ENCODE measurements at regions not wholly inside any gene's neighbourhood (a gene's known extent, or its start where the extent isn't known, plus 50 kb on each side); places are given as distances from the start of the nearest gene placed in this dataset.

DNA sequence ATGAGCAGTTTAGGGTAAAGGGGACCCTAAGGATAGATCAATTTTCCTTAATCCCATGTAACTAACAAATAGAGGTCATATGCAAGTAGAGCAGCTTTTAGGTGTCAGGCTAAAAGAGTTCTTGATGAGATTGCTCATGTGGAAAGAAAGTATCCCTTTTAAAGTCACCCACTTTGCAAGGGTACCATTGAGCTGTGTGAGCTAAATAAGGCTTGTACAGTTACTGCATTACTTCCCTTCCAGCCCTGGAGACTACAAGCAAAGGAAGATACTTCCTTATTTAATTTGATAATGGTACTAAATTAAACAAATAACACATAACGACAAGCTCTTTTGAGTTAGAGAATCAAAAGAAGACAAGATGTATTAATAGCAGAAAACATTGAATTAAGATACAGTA, 191.7 kb downstream of the TMX1 start:
- DNase-seq: no peak
- in situ Hi-C loops (cut with HindIII; ENCODE audit: low pct_ligation_motif_present, low pct_unique_long_range_greater_than_20kb, low sequenced_read_pairs): no loop called here

DNA sequence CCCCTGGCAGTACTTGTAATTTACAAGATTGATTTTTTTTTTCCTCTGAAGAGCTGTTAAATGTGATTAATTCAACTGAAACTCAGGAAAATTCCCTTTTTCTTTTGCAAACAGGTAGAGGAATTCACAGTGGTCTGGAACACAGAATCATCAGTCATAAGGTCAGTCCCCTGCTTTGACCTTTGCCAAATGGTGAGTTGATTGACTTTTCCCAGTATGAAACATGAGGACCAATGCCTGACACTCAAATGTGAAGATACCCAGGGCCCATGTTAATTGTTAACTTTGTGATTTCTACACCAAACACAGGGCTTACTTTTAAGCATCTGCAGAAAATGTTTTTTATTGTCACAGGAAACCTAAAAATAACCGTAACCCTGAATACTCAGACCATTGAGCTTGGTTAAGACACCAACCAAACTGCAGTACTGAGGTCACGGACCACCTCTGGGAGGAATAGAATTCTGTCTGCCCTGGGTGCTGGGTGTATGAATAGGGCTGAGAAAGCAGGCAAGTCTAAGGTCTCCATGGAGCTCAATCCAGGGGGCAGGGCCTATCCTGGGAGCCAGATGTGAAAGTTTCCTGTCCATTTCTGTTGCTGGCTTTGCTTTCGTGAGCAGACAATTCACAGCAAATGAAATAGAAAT, 192.4 kb downstream of the TMX1 start:
- in situ Hi-C loops (cut with HindIII; ENCODE audit: low pct_ligation_motif_present, low pct_unique_long_range_greater_than_20kb, low sequenced_read_pairs): no loop called here
- no peak for DNase-seq

DNA sequence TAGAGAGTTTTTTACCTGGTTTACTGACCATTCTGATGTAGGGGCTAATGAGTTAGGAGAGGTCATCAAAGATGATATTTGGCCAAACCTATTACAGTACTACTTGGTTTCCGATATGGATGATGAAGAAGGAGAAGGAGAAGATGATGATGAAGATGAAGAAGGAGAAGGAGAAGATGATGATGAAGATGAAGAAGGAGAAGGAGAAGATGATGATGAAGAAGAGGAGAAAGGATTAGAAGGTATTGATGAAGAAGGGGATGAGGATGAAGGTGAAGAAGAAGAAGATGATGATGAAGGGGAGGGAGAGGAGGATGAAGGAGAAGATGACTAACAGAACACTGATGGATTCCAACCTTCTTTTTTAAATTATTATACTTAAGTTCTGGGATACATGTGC, 196.6 kb downstream of the TMX1 start:
- in situ Hi-C loops (cut with HindIII; ENCODE audit: low pct_ligation_motif_present, low pct_unique_long_range_greater_than_20kb, low sequenced_read_pairs): no loop called here
- DNase-seq: no peak

DNA sequence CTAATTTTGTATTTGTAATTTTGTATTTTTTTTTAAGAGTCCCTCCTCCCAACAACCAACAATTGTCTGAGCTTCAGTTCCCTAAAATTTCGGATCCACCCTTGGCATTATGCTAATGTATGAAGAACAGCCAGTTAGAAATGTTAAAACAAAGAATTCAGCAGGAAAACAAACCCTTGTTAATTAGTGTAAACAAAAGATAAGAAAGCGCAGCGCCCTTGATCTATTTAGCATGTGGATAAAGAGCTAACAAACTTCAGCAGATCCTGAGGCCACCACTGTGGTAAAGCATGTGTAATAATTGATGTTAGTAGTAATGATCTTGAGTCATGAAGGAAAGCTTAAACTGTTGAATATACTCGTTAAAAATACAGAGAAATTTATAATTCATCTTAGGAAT, 199.8 kb downstream of the TMX1 start:
- no peak for DNase-seq
- in situ Hi-C loops (cut with HindIII; ENCODE audit: low pct_ligation_motif_present, low pct_unique_long_range_greater_than_20kb, low sequenced_read_pairs): no loop called here

DNA sequence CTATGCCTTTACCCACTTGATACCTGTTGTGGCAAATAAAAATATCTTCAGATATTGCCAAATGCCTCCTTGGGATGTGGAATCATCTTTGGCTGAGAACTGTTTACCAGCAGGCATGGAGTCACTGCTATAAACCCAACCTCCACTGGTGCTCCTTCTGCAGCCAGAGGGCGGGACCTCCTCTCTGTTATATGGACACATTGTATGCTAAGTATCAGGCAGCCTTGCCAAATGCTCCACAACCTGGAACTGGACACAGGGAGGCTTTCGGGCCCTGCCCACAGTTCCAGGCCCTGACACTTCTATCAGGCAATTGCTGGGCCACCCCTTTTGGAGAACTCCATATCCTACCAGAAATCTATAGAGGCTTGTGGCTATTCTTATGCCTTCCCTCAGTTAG, 201.0 kb downstream of the TMX1 start:
- peak; percentile 22 for DNase-seq
- in situ Hi-C loops (cut with HindIII; ENCODE audit: low pct_ligation_motif_present, low pct_unique_long_range_greater_than_20kb, low sequenced_read_pairs): no loop called here

DNA sequence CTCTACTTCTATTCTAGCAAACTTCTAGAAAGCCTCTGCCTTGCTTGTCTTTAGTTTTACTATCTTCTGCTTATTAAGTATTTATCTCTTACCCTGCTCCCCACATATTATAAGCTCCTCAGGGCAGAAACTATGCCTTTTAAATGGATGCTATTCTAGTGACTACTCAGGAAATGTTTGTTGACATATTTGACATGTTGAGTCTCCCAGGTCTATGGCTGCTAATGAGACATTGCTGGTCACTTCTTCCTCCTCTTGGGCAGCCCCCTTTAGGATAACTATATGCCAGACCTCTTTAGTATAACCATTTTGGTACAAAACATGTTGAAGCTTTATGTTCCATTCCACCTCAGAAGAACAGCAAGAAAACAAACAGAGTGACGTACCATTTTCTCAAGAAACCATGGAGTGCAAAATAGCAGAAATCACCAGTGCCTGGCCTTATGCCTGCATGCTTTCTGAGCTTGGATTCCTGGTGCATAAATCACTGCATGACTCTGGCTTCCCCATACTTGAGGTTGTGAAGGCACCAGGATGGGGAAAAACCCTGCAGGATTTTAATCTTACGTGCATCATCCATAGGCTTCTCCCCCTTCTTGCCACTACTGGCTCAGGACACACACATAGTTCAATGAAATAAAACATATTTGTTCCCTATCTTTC, 202.6 kb downstream of the TMX1 start:
- in situ Hi-C loops (cut with HindIII; ENCODE audit: low pct_ligation_motif_present, low pct_unique_long_range_greater_than_20kb, low sequenced_read_pairs): no loop called here
- peak; percentile 93 for DNase-seq

DNA sequence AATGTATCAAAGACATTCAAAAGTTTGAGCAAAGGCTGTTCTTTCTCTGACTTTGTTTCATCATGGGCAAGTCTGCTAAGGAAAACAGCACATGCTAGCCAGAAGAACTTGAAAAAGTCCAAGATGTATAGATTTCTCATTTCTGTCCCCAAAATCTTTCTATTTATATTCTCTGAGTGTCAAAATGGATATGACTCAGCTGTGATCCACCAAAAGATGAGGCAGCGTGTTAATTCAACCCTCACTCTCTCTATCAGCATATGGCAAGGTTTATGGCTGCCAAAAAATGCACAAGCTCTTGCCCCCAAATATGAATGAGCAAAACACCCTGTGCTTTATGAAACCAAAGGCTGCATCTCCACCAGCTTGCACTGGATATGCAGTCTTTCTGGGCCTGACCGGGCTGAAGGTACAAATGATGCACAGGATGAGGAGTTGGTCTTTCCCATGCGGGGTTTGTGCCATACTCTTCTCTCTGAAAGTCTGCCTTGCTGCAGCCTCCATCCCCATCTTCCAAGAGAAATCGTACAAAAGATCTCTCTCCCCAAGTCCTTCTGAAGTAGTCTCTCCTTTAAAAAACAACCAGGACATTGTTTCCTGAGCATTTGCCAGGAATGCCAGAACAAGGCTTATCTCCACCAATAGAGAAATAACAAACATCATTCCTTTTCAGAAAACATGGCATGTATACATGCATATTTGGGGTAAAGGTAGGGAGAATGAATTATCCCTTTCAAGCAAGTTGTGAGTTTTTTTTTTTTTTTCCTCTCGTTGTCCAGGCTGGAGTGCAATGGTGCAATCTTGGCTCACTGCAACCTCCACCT, 203.4 kb downstream of the TMX1 start:
- in situ Hi-C loops (cut with HindIII; ENCODE audit: low pct_ligation_motif_present, low pct_unique_long_range_greater_than_20kb, low sequenced_read_pairs): no loop called here
- no peak for DNase-seq

DNA sequence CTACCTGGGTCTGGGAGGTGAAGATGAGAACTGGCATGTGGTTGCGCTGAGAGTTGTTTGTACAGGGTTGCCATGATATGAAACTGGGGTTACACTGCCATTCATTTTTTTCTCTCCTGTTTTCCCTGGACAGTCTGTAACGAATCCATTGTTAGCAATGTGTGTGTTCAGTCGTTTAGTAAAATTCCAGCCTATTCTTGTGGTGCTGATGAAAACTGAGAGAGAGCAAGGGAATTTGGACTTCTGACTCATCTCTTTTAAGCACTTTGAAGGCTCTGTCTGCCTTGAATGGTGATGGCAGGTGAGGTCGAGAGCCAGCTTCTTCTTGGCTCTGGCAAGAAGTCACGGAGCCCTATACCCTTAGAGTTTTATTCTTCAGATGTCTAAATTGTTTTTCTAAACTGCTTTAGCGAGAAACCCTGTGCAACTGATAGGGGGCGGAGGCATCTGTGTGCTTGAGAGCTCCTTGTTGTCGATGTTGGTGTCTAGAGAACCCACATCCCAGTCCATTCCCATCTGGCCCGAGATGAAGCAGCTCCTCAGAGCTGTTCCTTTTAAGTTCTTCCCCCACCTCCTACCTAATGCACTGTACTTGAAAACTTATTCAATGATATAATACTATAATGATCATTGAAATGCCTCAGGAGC, 204.4 kb downstream of the TMX1 start:
- no peak for DNase-seq
- in situ Hi-C loops (cut with HindIII; ENCODE audit: low pct_ligation_motif_present, low pct_unique_long_range_greater_than_20kb, low sequenced_read_pairs): no loop called here

DNA sequence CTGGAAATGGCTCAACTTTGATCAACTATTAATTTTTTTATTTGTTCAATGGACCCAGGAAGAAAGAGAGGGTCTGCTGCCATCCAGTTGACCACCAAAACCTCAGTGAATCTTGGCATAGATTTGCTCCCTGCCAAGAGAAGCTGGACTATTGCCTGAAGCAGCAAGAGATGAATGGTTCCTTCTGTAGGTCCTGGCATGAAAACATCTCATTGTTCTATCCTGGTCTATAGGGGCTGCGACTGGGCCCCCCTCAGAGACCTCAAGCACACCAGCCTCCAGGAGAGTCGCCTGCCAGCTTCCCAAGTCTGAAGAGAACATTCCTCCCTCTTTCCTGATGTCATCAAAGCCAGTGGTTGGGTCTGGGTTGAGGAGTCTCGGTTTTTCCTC, 204.9 kb downstream of the TMX1 start:
- DNase-seq: no peak
- in situ Hi-C loops (cut with HindIII; ENCODE audit: low pct_ligation_motif_present, low pct_unique_long_range_greater_than_20kb, low sequenced_read_pairs): no loop called here

DNA sequence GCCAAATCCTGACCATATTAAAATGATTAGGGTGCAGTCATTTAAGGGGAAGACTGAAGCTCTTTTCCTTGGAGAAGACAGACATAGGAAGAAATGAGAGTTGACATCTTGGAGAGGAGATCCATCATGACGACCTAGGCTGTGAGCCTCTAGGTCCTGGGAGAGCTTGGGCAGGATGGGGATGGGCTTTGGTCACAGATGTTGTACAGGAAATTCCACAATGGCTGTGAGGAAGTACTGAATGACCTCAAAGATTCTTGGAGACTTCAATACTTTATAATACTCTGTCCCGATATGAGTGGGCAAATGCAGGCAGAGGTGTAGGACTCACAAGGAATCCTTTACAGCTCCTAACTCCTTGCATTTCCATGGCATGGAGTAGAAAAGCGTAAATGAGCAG, 204.9 kb upstream of the FRMD6 start:
- in situ Hi-C loops (cut with HindIII; ENCODE audit: low pct_ligation_motif_present, low pct_unique_long_range_greater_than_20kb, low sequenced_read_pairs): no loop called here
- no peak for DNase-seq

DNA sequence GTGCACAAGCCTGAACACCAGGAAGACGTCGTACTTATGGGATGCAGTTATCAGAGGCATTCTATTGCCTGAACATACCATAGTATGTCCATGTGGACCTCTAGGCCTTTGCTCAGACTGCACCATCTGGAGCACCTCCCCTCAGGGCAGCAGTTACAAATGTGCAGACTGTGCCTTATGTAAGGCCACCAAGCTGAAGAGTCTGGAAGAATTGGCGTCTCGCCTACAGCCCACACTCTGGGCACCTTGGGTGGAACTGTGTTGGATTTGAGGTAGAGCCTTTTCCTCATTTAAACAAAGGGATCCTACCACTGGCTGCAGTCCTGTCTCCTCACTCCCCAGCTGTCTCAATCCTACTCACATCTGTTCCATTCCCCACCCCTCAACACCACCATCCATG, 204.3 kb upstream of the FRMD6 start:
- DNase-seq: no peak

DNA sequence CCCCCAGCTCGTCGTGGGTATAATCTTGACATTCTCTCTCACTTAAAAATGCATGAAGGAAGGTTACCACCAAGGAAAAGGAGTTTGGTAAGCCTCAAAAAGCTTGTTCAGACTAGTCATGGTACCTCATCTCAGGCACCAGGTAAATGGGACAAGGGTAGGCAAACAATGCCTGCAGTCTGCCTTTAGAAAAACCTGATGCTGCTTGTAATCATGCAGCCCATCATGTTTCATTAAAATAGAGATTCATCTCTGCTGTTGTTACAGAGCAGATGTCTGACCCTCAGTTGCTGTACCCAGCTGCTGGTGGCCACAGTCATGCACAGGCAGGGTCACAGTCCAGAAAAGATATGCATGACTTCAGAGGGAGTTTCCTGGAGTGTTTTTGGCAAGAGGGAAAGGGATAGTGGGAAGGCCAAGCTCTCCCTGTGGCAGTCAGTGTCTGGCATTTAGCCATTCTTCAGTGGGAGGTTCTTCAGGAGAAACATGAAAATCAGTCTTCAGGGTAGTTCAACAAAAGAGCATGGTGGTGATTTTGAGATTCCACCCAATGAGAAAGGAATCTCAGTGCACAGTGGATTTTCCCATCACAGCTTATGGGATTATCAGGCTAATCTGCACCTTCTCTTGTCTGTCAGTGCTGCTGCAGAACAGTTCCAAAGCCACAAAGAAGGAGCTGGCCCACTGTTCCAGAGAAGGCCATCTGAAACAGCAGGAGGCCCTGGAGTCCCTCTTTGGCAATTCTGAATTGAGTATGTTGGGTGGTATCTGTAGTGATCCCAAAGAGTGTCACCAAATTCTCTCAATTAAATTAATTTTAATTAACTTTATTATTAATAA, 202.7 kb upstream of the FRMD6 start:
- DNase-seq: peak; percentile 49

More for the DNA sequence above, 204.3 kb upstream of the FRMD6 start:
- in situ Hi-C loops (cut with HindIII; ENCODE audit: low pct_ligation_motif_present, low pct_unique_long_range_greater_than_20kb, low sequenced_read_pairs): no loop called here

DNA sequence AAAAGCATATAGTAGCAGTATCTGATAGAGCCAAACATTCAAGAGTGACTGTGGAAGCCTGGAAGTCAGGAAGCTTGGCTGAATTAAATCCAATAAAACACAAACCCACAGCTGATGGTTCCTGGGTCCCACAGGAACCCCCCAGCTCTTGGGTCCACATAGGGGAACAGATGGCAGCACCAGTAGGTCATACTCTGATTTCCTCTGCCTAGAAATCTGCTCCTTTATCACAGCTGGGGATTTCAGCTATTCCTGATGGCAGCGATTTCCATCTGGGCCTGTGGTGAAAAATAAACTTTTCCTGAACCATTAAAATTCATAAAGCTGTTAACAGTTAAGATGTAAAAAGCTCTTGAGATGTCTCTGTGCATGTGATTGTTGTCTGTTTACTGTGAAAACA, 202.0 kb upstream of the FRMD6 start:
- no peak for DNase-seq
- in situ Hi-C loops (cut with HindIII; ENCODE audit: low pct_ligation_motif_present, low pct_unique_long_range_greater_than_20kb, low sequenced_read_pairs): no loop called here

More for the DNA sequence above, 202.7 kb upstream of the FRMD6 start:
- in situ Hi-C loops (cut with HindIII; ENCODE audit: low pct_ligation_motif_present, low pct_unique_long_range_greater_than_20kb, low sequenced_read_pairs): no loop called here

DNA sequence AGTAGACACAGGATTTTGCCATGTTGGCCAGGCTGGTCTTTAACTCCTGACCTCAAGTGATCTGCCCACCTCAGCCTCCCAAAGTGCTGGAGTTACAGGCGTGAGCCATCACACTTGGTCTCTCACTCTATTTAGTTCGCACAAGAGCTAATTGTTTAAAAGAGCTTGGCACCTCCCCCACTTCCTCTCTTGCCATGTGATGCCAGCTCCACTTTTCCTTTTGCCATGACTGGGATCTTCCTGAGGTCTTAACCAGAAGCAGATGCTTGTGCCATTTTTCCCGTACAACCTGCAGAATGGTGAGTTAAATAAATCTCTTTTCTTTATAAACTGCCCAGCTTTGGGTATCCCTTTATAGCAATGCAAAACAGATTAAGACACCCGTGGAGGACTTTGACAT, 200.1 kb upstream of the FRMD6 start:
- in situ Hi-C loops (cut with HindIII; ENCODE audit: low pct_ligation_motif_present, low pct_unique_long_range_greater_than_20kb, low sequenced_read_pairs): no loop called here
- DNase-seq: no peak

DNA sequence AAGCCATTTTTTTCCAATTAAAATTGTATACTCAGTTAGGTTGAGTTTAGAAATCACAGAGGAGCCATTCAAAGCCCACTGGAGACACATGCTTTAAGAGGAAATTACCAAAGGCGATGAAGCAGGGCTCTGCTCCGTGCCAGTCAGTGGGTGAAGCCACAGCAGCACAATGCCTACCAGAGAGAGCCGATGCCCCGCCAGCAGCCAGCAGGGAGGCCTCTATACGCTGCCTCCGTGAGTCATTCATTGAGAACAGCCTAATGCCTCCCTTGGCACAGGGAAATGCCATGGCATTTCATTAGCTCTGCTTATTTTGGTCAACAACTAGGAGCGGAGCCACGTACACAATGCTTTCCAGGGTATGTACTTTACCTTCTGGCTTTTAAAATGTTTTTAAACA, 197.8 kb upstream of the FRMD6 start:
- peak; percentile 78 for DNase-seq
- in situ Hi-C loops (cut with HindIII; ENCODE audit: low pct_ligation_motif_present, low pct_unique_long_range_greater_than_20kb, low sequenced_read_pairs): no loop called here

DNA sequence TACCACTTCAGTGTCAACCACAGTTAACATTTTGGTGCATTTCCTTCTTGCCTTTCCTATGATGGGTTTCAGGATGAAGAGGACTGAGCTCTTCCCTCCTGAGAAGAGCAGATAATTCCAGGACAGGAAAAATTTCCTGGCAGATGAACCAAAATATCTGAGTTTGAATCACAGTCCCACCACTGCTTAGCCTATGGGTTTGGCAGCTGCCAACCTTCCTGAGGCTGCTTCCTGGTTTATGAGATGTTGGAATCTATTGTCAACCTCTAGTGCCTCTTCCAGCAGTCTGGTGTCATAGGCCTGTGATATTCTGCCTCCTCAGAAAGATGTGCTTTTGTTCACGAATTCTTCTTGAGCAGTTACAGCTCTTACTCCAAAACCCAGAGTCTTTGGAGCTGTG, 197.4 kb upstream of the FRMD6 start:
- in situ Hi-C loops (cut with HindIII; ENCODE audit: low pct_ligation_motif_present, low pct_unique_long_range_greater_than_20kb, low sequenced_read_pairs): no loop called here

DNA sequence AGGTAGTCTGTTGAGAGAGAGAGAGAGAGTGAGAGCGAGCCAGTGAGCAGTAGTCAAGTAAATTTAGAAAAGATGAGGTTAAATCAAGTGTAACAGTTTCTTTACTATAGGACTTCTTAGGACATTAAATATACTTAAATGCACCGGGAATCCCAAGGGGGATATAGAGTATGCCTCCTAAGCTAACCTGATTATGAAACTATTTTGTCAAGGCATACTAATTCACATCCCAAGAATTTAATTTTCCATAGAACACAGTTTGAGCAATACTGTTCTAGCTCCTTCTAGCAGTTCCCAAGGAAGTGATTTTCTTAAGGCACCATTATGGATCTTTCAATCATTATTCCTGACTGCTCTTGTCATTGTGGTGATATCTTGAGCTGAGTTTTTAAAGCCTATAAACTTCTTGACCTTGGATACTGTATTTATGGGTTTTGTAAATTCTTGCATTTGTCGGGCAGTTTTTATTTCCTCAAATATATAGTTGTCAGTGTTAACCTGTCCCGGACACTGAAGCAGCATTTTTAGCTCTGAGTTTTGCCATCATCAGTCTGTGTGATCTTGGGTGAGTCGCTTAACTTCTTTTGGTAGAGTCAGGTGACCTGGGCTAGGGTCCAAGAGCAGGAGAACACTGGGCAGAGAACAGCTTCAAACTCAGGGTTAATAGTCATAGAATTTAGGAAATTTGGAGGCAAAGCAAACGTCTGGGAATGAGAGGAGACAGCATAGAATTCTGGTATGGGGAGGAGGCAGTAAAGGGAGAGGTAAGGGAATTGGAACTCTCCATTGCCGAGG, 196.5 kb upstream of the FRMD6 start:
- DNase-seq: no peak
- in situ Hi-C loops (cut with HindIII; ENCODE audit: low pct_ligation_motif_present, low pct_unique_long_range_greater_than_20kb, low sequenced_read_pairs): no loop called here

More for the DNA sequence above, 197.4 kb upstream of the FRMD6 start:
- peak; percentile 11 for DNase-seq

Measured in ACHN (cell line).